Smooth muscle cell (in vitro differentiated cells): ENCODE measurements at regions not wholly inside any gene's neighbourhood (a gene's known extent, or its start where the extent isn't known, plus 50 kb on each side); places are given as distances from the start of the nearest gene placed in this dataset.

Source experiments
- DNase-seq: peaks from one replicate; lab custom pipeline; 2025; ENCODE audit not compliant: unreplicated experiment; lab: John Stamatoyannopoulos, UW
- H2AFZ ChIP-seq: fragments of 200-600 bp; sonication (generic); 2 replicates; pipeline ENCODE4 v1.6.0; 2016; ENCODE audit warnings: antibody characterized with exemption, low read depth, mild to moderate bottlenecking
- H3F3A ChIP-seq: fragments of 200-600 bp; sonication (generic); 2 replicates; pipeline ENCODE4 v1.6.0; 2017; ENCODE audit warnings: antibody characterized with exemption, low read depth
- H3K27ac ChIP-seq: fragments of 200-600 bp; sonication (generic); 2 replicates; pipeline ENCODE4 v1.5.1; 2016; ENCODE audit warnings: low read depth, mild to moderate bottlenecking
- H3K27me3 ChIP-seq: fragments of 200-600 bp; sonication (generic); 2 replicates; pipeline ENCODE4 v1.6.1; 2016; ENCODE audit warnings: low read depth, mild to moderate bottlenecking
- H3K36me3 ChIP-seq: fragments of 200-600 bp; sonication (generic); 2 replicates; pipeline ENCODE4 v1.5.1; 2016; ENCODE audit warnings: low read depth
- H3K4me1 ChIP-seq: fragments of 200-600 bp; sonication (generic); 2 replicates; pipeline ENCODE4 v1.5.1; 2016; ENCODE audit warnings: low read depth
- H3K4me2 ChIP-seq: fragments of 200-600 bp; sonication (generic); 2 replicates; pipeline ENCODE4 v1.6.0; 2016; ENCODE audit warnings: mild to moderate bottlenecking
- H3K4me3 ChIP-seq: fragments of 200-600 bp; sonication (generic); 2 replicates; pipeline ENCODE4 v1.5.1; 2016; ENCODE audit warnings: mild to moderate bottlenecking
- H3K79me2 ChIP-seq: fragments of 200-600 bp; sonication (generic); 2 replicates; pipeline ENCODE4 v1.6.0; 2016; ENCODE audit warnings: low read depth, mild to moderate bottlenecking
- H3K9ac ChIP-seq: fragments of 200-600 bp; sonication (generic); 2 replicates; pipeline ENCODE4 v1.6.0; 2016; ENCODE audit warnings: low read depth
- H3K9me3 ChIP-seq: fragments of 200-600 bp; sonication (generic); replicated peaks from 2 replicates; pipeline ENCODE4 v1.5.1; 2016; ENCODE audit warnings: low read depth
- H4K20me1 ChIP-seq: fragments of 200-600 bp; sonication (generic); 2 replicates; pipeline ENCODE4 v1.6.0; 2016; ENCODE audit warnings: low read depth
- WGBS: methylation state at CpG from one replicate; pipeline ENCODE4 v1.1.7; 2016; ENCODE audit warnings: low lambda C conversion rate; 5-methylcytosine and 5-hydroxymethylcytosine counted together
- TF ChIP-seq, protein P1 (sequence below): fragments of 200-600 bp; sonication (generic); IDR thresholded peaks from 2 replicates; pipeline ENCODE4 v1.5.1; 2017; ENCODE audit warnings: borderline replicate concordance, mild to moderate bottlenecking, antibody characterized with exemption; ENCODE audit not compliant: insufficient read depth, poor library complexity, severe bottlenecking

DNA sequence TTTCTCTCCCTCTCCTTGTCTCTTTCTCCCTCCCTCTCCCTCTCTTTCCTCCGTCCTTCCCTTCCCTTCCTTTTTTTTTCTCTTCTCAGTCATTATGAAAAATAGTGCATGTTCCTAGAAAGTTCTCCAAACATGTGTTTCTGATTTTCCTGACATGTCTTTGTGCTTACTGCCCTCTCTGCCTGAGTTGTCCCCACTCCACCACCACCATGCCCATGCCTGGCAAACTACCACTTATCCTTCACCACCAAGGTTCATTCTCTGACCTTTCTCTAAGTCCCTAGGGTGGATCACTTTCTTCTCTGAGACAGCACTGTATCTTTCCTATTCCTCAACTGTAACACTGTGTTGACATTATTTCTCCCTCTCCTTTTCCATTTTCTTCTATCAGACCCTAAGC, 98.2 kb downstream of the LACC1 start:
- Histone ChIP-seq H3K4me1 (peaks cover under 1% of the 10 kb centered on the region), H3K9me3 (no peaks in the 10 kb centered on the region), H4K20me1 (no peaks in the 10 kb centered on the region), H3K79me2 (no peaks in the 10 kb centered on the region), H3F3A (no peaks in the 10 kb centered on the region), H3K4me2 (no peak overlapping the region), H3K27me3 (no peaks in the 10 kb centered on the region), H2AFZ (no peak overlapping the region), H3K36me3 (no peaks in the 10 kb centered on the region), H3K9ac (no peak overlapping the region), H3K4me3 (no peak overlapping the region), H3K27ac (no peak overlapping the region)
- WGBS, result 86% methylated on average over 1 of the region's 1 CpG
- TF ChIP-seq, protein P1, sequence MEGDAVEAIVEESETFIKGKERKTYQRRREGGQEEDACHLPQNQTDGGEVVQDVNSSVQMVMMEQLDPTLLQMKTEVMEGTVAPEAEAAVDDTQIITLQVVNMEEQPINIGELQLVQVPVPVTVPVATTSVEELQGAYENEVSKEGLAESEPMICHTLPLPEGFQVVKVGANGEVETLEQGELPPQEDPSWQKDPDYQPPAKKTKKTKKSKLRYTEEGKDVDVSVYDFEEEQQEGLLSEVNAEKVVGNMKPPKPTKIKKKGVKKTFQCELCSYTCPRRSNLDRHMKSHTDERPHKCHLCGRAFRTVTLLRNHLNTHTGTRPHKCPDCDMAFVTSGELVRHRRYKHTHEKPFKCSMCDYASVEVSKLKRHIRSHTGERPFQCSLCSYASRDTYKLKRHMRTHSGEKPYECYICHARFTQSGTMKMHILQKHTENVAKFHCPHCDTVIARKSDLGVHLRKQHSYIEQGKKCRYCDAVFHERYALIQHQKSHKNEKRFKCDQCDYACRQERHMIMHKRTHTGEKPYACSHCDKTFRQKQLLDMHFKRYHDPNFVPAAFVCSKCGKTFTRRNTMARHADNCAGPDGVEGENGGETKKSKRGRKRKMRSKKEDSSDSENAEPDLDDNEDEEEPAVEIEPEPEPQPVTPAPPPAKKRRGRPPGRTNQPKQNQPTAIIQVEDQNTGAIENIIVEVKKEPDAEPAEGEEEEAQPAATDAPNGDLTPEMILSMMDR, result no peak
- DNase-seq, result no peak

DNA sequence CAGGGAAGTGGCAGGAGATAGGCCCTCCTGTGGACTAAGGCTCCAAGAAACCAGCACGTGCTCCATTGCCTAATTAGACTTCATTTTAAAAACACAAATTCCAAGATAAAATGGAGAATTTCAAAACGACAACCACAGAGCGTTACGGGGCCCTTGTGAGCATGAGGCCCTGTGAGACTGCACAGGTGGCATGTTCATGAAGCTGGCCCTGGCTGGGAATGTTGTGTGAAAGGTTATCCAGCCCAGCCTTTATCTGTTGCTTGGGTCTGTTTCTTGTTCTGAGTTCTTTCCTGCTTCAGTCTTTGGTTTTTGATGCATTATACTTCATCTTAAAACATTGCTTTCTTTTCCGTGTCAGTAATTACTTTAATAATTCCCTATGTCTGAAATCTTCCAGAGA, 99.0 kb downstream of the LACC1 start:
- TF ChIP-seq, protein P1, result no peak
- Histone ChIP-seq H2AFZ (no peak overlapping the region), H3K79me2 (no peaks in the 10 kb centered on the region), H4K20me1 (no peaks in the 10 kb centered on the region), H3K36me3 (no peaks in the 10 kb centered on the region), H3K27me3 (no peaks in the 10 kb centered on the region), H3K27ac (no peak overlapping the region), H3K9me3 (no peaks in the 10 kb centered on the region), H3K9ac (no peak overlapping the region), H3K4me2 (no peak overlapping the region), H3K4me3 (no peak overlapping the region), H3F3A (no peaks in the 10 kb centered on the region), H3K4me1 (peaks cover 8% of the 10 kb centered on the region)
- DNase-seq, result no peak
- WGBS, result 91% methylated on average over 5 of the region's 5 CpGs

DNA sequence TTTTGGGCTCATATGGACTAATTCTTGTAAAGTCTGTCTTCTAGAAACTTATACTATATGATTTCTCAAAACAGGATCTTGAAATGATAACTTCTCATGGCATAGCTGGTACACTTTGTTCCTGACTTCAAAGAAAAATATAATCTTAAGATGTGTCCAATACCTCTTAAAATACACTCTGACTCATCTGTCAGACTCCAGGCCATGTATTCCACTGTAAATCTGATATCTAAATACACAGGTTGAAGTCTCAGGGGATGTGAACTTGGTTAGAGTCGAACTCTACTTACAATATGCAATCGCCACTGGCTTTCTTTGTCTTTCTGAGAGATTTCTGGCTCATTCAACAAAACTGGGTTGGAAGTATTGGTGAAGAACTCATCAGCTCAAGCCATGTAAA, 99.8 kb downstream of the LACC1 start:
- Histone ChIP-seq H3K9me3 (no peaks in the 10 kb centered on the region), H3K4me1 (peaks cover 15% of the 10 kb centered on the region), H3K27ac (no peak overlapping the region), H3K36me3 (no peaks in the 10 kb centered on the region), H3K4me3 (no peak overlapping the region), H3K9ac (no peak overlapping the region), H4K20me1 (no peaks in the 10 kb centered on the region), H3K4me2 (no peak overlapping the region), H3K27me3 (no peaks in the 10 kb centered on the region), H3F3A (no peaks in the 10 kb centered on the region), H3K79me2 (no peaks in the 10 kb centered on the region), H2AFZ (no peak overlapping the region)
- TF ChIP-seq, protein P1, result no peak
- no peak for DNase-seq
- 85% methylated on average over 2 of the region's 2 CpGs for WGBS

DNA sequence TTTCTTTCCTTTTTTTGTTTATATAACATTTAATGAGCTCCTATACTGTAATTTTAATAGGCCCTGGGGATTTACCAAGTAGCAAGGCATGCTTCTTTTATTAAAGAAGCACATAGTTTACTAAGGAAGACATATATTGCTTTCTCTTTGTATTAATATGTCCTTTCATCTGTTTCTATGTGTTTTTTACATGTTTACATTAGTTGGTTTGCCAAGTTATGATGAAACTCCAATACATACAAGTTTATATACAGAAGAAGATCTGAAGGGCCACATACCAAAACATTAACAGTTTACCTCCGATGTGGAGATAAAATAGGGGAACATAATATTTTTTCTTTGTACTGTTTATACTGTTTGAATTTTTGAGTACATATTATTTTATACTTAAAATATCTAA, 100.9 kb downstream of the LACC1 start:
- H4K20me1 ChIP-seq, result no peaks in the 10 kb centered on the region
- no peaks in the 10 kb centered on the region for H3K36me3 ChIP-seq
- no peak overlapping the region for H3K9ac ChIP-seq
- H2AFZ ChIP-seq, result no peak overlapping the region
- no peaks in the 10 kb centered on the region for H3K79me2 ChIP-seq
- no peak overlapping the region for H3K27ac ChIP-seq
- 98% methylated on average over 1 of the region's 1 CpG for WGBS
- no peaks in the 10 kb centered on the region for H3K9me3 ChIP-seq
- peaks cover 18% of the 10 kb centered on the region for H3K4me1 ChIP-seq
- H3K4me3 ChIP-seq, result no peak overlapping the region
- no peaks in the 10 kb centered on the region for H3K27me3 ChIP-seq
- H3F3A ChIP-seq, result no peaks in the 10 kb centered on the region
- H3K4me2 ChIP-seq, result no peak overlapping the region
- DNase-seq, result no peak
- TF ChIP-seq, protein P1, result no peak
